HFF-Myc (cell line): ENCODE measurements at regions not wholly inside any gene's neighbourhood (a gene's known extent, or its start where the extent isn't known, plus 50 kb on each side); places are given as distances from the start of the nearest gene placed in this dataset.

ENCODE experiments used
- DNase-seq: peaks from one replicate; pipeline ENCODE4 v3.0.0-alpha.2; 2011; ENCODE audit warnings: low read depth; ENCODE audit errors: extremely low read depth
- H3K4me3 ChIP-seq: replicated peaks from 2 replicates; pipeline ENCODE4 v1.5.1; 2011; ENCODE audit warnings: low read depth, mild to moderate bottlenecking, control low read depth, low read length
- CTCF ChIP-seq: IDR thresholded peaks from 2 replicates; pipeline ENCODE4 v1.5.1; 2012; ENCODE audit warnings: mild to moderate bottlenecking, low read depth, low read length, control low read depth; ENCODE audit errors: missing control alignments

- no peak overlapping the region for H3K4me3 ChIP-seq
- TF ChIP-seq CTCF = no peak
These were observed 378.1 kb upstream of the TMPO start for GRCh38 chr12:98137278-98137677.

DNA sequence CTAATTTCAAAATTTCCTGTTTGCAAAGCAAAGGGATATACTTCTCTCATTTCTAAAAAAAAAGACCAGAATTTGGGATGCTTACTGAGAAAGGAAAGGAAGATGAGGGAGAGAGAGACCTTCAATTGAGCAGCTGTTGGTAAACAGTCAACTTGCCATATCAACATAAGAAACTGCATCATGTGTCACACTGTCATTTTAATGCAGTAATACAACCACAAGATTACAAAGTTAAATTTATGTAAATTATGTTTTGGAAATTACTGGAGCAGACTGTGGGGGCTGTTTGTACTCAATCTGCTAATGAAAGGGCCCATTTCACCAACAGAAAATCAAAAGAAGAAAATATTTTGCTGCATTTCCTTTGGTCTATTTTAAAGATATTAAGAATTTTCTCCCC lies 370.4 kb upstream of the TMPO start:
- TF ChIP-seq CTCF = no peak
- no peak overlapping the region for H3K4me3 ChIP-seq
- no peak for DNase-seq

More at GRCh38 chr12:98137278-98137677, 378.1 kb upstream of the TMPO start:
- no peak for DNase-seq

GRCh38 chr12:98146043-98146442 lies 369.3 kb upstream of the TMPO start:
- no peak for TF ChIP-seq CTCF
- no peak for DNase-seq
- no peak overlapping the region for H3K4me3 ChIP-seq

- no peak for TF ChIP-seq CTCF
- H3K4me3 ChIP-seq = no peak overlapping the region
- DNase-seq = no peak
These were observed 368.9 kb upstream of the TMPO start for GRCh38 chr12:98146487-98146886.

- no peak for TF ChIP-seq CTCF
- H3K4me3 ChIP-seq = no peak overlapping the region
These were observed 366.1 kb upstream of the TMPO start for GRCh38 chr12:98149270-98149669.

GRCh38 chr12:98149691-98150210 lies 365.6 kb upstream of the TMPO start:
- H3K4me3 ChIP-seq = no peak overlapping the region
- no peak for TF ChIP-seq CTCF
- DNase-seq = no peak

More at GRCh38 chr12:98149270-98149669, 366.1 kb upstream of the TMPO start:
- DNase-seq = no peak

DNA sequence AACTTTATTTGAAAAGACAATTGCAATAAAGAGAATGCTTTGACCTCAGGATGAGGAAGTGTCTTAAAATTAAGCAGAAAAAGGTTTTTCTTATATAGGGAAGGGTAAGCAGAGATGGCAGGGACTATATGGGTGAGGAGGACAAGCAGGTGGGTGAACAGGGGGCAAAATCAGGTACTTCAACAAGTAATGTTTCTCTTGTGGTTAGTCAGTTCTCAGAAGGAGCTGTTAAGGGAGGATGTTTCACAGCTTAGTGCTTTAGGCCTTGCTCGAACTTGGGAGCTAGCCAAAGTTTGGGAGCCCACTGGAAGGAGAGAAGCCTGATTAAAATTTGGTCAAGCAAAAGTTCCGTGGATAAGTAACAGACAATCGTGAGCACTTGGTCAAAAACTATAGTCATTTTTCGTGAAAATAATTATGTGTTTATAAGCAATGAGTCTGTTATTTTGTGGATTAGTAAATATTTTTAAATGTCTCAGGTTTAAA lies 364.2 kb upstream of the TMPO start:
- no peak for DNase-seq
- H3K4me3 ChIP-seq = no peak overlapping the region
- TF ChIP-seq CTCF = no peak
